ENCODE measurements at regions not wholly inside any gene's neighbourhood (a gene's known extent, or its start where the extent isn't known, plus 50 kb on each side); places are given as distances from the start of the nearest gene placed in this dataset.

DNA sequence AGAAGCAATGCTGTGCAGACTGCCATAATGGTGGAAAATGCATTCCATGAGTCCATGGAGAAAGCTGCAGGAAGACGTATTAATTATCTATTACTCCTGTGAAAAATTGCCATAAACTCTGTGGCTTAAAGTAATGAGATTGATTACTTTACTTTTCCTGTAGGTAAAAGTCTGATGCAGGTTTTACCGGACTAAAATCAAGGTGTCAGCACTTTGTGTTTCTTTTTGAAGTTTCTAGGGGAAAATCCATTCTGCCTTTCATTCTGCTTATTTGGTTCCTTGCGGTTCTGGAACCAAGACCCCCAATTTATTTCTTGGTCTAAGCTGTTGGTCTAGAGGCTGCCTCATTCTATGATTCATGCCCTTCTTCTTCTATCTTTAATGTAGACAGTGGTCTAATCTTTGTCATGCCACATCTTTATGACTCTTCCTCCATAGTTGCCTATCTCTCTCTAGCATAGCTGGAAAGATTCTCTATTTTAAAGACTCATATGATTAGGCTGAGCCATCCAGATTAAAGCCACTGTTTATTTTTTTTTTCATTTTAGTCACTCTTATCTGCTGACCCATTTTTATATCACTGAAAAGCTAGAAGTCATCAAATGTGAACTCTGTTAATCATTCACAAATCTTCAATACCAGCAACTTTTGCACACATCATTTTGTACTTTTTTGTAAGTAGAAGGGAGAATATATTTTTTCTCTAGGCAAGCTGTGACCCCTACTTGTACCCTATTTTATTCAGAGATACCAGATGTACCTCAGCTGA lies 2056.4 kb downstream of the PCDH7 start:
- no peak for TF ChIP-seq POLR2A (IDR thresholded peaks at IDR 0.05; ENCODE audit: control extremely low read depth in 1 of 2, low read depth in 2 of 2, low read length in 2 of 2)
- no peak for TF ChIP-seq TAF1 (IDR thresholded peaks at IDR 0.05; ENCODE audit: low read depth, low read length)
- TF ChIP-seq, protein P1, sequence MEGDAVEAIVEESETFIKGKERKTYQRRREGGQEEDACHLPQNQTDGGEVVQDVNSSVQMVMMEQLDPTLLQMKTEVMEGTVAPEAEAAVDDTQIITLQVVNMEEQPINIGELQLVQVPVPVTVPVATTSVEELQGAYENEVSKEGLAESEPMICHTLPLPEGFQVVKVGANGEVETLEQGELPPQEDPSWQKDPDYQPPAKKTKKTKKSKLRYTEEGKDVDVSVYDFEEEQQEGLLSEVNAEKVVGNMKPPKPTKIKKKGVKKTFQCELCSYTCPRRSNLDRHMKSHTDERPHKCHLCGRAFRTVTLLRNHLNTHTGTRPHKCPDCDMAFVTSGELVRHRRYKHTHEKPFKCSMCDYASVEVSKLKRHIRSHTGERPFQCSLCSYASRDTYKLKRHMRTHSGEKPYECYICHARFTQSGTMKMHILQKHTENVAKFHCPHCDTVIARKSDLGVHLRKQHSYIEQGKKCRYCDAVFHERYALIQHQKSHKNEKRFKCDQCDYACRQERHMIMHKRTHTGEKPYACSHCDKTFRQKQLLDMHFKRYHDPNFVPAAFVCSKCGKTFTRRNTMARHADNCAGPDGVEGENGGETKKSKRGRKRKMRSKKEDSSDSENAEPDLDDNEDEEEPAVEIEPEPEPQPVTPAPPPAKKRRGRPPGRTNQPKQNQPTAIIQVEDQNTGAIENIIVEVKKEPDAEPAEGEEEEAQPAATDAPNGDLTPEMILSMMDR (IDR thresholded peaks at IDR 0.05; ENCODE audit: control extremely low read depth in 1 of 3, insufficient read depth in 1 of 3, low read depth in 1 of 3, low read length in 3 of 3) = no peak
- no peak for TF ChIP-seq CBX8 (IDR thresholded peaks at IDR 0.05; ENCODE audit: borderline replicate concordance, low read depth, low read length)
- TF ChIP-seq HDAC6 (IDR thresholded peaks at IDR 0.05; ENCODE audit: low read depth, low read length) = no peak
- no peak for TF ChIP-seq EZH2 (IDR thresholded peaks at IDR 0.05; ENCODE audit: low read depth, low read length, severe bottlenecking)
- no peak for TF ChIP-seq KDM1A (IDR thresholded peaks at IDR 0.05; ENCODE audit: borderline replicate concordance, low read length)
- no peak for TF ChIP-seq POLR2AphosphoS5 (IDR thresholded peaks at IDR 0.05; ENCODE audit: low read depth, low read length)
- TF ChIP-seq MAX (IDR thresholded peaks at IDR 0.05) = no peak
